Activated CD4-positive, alpha-beta T cell treated with anti-CD3 and anti-CD28 coated beads, Interleukin-2, amount 10 ng/mL, durations not matched to agents 7 days and 5 days (primary cell): ENCODE measurements at regions not wholly inside any gene's neighbourhood (a gene's known extent, or its start where the extent isn't known, plus 50 kb on each side); places are given as distances from the start of the nearest gene placed in this dataset.

Experiments
- CTCF ChIA-PET: fragments of 350-600 bp; sonication (Branson Sonifier 250); formaldehyde crosslinking; loops from one replicate; lab custom pipeline; 2021; ENCODE audit warnings: antibody characterized with exemption; lab: Charles Lee
- POLR2A ChIA-PET: fragments of 350-600 bp; sonication (Branson Sonifier 250); formaldehyde crosslinking; loops from one replicate; lab custom pipeline; 2021; ENCODE audit warnings: antibody characterized with exemption; lab: Charles Lee
- DNase-seq: peaks from one replicate; pipeline ENCODE4 v3.0.0-alpha.2; 2020
- H3K27ac Mint-ChIP-seq: one replicate; pipeline ENCODE4 v1.8.0; 2021; ENCODE audit warnings: mild to moderate bottlenecking, moderate library complexity, mixed read lengths
- H3K27me3 Mint-ChIP-seq: one replicate; pipeline ENCODE4 v1.8.0; 2021; ENCODE audit warnings: mixed read lengths
- H3K36me3 Mint-ChIP-seq: one replicate; pipeline ENCODE4 v1.8.0; 2021; ENCODE audit warnings: low read depth, mixed read lengths
- H3K4me1 Mint-ChIP-seq: one replicate; pipeline ENCODE4 v1.8.0; 2021; ENCODE audit warnings: mixed read lengths
- H3K4me3 Mint-ChIP-seq: one replicate; pipeline ENCODE4 v1.8.0; 2021; ENCODE audit warnings: mild to moderate bottlenecking, moderate library complexity, mixed read lengths
- H3K9me3 Mint-ChIP-seq: one replicate; pipeline ENCODE4 v1.8.0; 2021; ENCODE audit warnings: mixed read lengths

DNA sequence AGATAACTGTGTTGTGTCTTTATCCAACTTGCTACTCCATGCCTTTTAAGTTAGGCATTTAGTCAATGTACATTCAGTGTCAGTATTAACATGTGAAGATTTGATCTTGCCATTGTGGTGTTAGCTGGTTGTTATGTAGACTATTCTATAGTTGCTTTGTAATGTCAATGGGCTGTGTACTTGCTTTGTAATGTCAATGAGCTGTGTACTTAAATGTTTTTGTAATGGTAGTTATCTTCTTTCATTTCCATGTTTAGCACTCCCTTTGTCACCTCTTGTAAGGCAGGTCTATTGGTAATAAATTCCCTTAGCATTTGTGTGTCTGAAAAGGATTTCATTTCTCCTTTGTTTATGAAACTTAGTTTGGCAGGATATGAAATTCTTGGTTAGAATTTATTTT is 53.4 kb downstream of the MC4R start:
- H3K4me3 Mint-ChIP-seq, result no peak overlapping the region
- ChIA-PET POLR2A (no interaction called here), CTCF (no interaction called here)
- H3K27me3 Mint-ChIP-seq, result no peaks in the 10 kb centered on the region
- H3K4me1 Mint-ChIP-seq, result no peaks in the 10 kb centered on the region
- H3K36me3 Mint-ChIP-seq, result no peaks in the 10 kb centered on the region
- no peak overlapping the region for H3K27ac Mint-ChIP-seq
- H3K9me3 Mint-ChIP-seq, result peaks cover 3% of the 10 kb centered on the region
- DNase-seq, result no peak

DNA sequence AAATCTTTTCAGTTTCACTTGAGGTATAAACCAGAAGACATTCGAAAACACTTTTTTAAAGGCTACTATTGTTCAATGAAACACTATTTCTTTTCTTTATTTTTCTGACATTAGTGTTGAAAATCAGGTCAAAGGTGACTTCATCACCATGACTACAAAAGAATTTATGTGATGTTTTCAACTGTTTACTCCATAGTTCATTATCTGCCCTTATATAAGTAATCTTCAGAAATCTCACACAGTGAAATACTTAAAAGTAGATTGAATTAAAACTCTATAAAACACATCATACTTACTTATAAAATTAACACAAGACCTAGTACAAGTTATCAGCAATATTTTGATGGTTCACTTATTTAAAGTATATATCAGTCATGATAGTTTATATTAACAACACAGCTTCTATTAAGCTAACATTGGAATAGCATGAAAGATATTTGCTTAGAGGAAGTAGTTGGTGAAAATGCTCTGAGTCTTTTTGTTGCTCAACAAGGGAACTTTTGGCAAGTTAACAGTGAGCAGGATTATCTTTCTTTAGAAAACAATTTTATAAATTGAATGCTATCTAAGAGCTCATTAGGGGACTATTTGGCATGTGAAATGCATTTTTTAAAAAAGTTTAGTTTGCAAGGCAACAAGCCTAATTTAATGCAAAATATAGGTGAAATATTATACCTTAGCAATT is 60.8 kb downstream of the MC4R start:
- H3K36me3 Mint-ChIP-seq, result no peaks in the 10 kb centered on the region
- POLR2A ChIA-PET, result no interaction called here
- H3K27ac Mint-ChIP-seq, result no peak overlapping the region
- H3K4me1 Mint-ChIP-seq, result no peaks in the 10 kb centered on the region
- H3K27me3 Mint-ChIP-seq, result no peaks in the 10 kb centered on the region
- CTCF ChIA-PET, result no interaction called here
- no peak overlapping the region for H3K4me3 Mint-ChIP-seq
- no peak for DNase-seq
- no peaks in the 10 kb centered on the region for H3K9me3 Mint-ChIP-seq

DNA sequence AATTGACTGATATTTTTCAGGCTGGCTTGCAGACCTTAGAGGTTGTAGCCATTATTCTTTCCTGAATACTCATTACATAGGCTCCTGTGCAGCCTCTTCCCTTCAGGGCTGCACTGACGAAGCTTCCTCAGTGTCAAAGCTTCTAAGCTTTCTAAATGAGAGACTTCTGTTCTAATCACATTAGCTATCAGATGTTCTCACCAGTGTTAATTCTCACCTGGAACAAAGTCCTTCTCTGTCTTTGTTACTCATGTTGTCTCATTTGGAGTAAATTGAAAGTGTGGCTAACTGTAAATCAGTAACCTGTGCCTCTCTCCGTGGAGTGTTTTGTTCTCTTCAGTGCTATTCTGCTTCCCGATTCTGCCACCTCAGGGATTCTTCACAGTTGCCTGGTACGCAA is 76.9 kb downstream of the MC4R start:
- Mint-ChIP-seq H3K27ac (no peak overlapping the region), H3K27me3 (no peaks in the 10 kb centered on the region), H3K4me1 (no peaks in the 10 kb centered on the region), H3K4me3 (no peak overlapping the region), H3K36me3 (no peaks in the 10 kb centered on the region), H3K9me3 (no peaks in the 10 kb centered on the region)
- ChIA-PET POLR2A (no interaction called here), CTCF (no interaction called here)
- no peak for DNase-seq

DNA sequence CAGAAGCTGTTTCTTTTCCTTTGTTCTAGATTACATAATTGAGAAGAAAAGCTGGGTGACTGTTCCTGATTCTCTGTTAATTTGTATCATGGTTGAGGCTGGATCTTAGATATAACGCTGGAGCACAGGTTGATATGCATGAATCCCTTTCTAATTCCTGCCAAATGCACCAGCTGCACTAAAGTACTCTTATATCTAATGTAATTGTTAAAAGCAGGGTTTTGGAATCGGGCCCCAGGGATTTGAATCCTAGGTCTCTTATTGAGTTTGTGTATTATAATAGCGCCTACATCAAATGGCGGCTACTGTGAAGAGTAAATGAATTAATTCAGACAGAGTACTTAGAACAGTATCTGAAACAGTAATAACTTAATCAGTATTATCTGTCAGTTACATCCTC is 80.4 kb downstream of the MC4R start:
- POLR2A ChIA-PET, result no interaction called here
- H3K4me3 Mint-ChIP-seq, result no peak overlapping the region
- H3K36me3 Mint-ChIP-seq, result no peaks in the 10 kb centered on the region
- H3K4me1 Mint-ChIP-seq, result no peaks in the 10 kb centered on the region
- H3K27me3 Mint-ChIP-seq, result no peaks in the 10 kb centered on the region
- CTCF ChIA-PET, result no interaction called here
- H3K9me3 Mint-ChIP-seq, result no peaks in the 10 kb centered on the region
- H3K27ac Mint-ChIP-seq, result no peak overlapping the region
- DNase-seq, result no peak

DNA sequence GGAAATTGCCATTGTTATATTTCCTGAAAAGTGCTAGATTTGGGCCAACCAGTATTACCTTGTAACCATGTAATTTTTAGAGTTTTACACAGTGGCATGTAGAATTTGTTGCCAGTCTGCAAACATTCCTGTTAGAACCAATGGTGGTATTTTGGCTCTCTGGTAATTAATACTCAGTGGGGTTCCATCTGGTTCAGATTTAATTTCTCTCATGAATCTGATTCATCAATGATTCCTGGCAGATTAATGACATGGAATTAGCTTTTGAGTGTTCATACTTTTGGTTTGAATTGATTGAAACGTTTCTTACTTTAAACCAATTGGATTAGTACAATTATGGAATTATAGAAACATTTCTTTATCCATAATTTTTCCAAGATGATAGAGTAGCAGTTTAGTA is 93.2 kb downstream of the MC4R start:
- Mint-ChIP-seq H3K27me3 (no peaks in the 10 kb centered on the region), H3K36me3 (no peaks in the 10 kb centered on the region), H3K4me1 (no peaks in the 10 kb centered on the region), H3K4me3 (no peak overlapping the region), H3K9me3 (no peaks in the 10 kb centered on the region), H3K27ac (no peak overlapping the region)
- ChIA-PET POLR2A (no interaction called here), CTCF (no interaction called here)
- no peak for DNase-seq

DNA sequence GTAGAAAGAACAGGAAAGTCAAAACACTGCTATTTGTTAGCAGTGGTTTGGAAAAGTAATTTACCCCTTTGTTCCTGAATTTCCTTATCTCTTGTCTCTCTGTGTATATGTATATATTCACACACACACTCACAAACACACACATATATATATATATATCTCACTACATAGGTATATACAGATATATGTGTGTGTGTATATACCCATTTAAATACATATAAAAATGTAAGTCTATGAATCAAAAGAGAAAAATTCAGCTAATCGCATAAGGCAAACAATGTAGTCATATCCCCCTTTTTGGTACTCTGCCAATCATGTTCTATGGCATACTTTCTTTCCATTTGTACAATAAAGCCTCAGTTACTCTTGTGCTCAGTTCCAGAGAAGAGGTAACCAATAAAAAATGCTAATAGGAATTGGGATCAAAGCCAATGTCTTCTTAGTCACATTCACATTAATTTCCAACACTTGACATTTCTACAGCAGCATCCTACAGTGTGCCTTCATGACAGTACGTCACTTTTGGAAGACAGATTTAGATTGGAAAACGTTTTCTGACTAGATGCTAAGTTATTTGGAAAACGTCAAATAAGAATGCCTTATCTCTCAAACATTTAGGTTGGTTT is 94.6 kb downstream of the MC4R start:
- Mint-ChIP-seq H3K27ac (no peak overlapping the region), H3K4me3 (no peak overlapping the region), H3K4me1 (no peaks in the 10 kb centered on the region), H3K36me3 (no peaks in the 10 kb centered on the region), H3K9me3 (no peaks in the 10 kb centered on the region), H3K27me3 (no peaks in the 10 kb centered on the region)
- no peak for DNase-seq
- CTCF ChIA-PET, result no interaction called here
- POLR2A ChIA-PET, result no interaction called here

DNA sequence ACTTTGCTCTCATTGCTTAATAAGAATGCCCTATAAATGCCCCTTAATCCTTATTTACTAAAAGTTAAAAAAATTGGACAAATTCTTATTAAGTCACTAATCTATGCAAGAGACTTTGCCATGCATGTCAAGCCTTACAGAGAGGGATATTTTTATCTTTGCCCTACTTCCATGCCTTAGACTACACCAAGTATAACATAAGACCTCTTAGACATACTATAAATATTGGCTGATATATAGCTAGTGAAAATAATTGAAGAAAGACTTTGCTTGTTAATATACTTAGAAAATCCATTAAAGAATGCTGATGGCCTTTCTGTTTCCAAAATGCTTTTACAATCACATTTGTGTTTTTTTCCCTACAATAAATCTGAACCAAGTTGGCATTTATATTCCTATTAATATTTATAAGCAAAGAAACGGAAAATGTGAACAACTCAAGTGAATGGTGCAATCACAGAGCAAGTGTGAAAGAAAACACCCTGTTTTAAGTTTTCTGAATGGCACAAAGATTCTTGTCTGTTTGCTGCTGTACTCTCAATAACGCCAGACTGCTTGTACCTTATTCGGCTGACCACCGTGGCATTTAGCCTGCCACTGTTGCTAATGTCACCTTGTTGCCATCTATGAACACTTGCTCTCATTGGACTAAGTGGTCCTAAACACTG is 105.0 kb downstream of the MC4R start:
- DNase-seq, result no peak
- no peaks in the 10 kb centered on the region for H3K9me3 Mint-ChIP-seq
- ChIA-PET CTCF (no interaction called here), POLR2A (no interaction called here)
- no peaks in the 10 kb centered on the region for H3K27me3 Mint-ChIP-seq
- no peak overlapping the region for H3K27ac Mint-ChIP-seq
- no peak overlapping the region for H3K4me3 Mint-ChIP-seq
- no peaks in the 10 kb centered on the region for H3K4me1 Mint-ChIP-seq
- no peaks in the 10 kb centered on the region for H3K36me3 Mint-ChIP-seq

DNA sequence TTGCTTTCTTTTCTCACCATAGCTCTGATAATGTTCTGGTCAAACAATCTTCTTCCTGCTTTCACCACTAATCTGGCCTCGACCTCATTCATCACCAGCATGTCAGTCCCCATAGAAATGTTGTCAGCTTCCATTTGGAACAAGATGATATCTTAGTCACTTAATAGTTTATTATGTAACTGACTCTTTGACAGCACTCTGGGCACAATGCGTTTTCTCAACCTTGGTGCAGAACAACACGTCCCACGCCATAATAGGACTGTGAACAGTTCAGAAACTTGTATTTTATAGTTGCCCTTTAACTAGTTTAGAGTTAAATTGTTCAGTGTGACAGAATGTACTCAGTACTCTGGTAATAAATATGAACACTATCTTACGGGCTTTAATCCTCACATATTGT is 106.0 kb downstream of the MC4R start:
- Mint-ChIP-seq H3K27ac (no peak overlapping the region), H3K27me3 (no peaks in the 10 kb centered on the region), H3K36me3 (no peaks in the 10 kb centered on the region), H3K4me3 (no peak overlapping the region), H3K9me3 (no peaks in the 10 kb centered on the region), H3K4me1 (no peaks in the 10 kb centered on the region)
- CTCF ChIA-PET, result interaction anchor here (0.6 kb wide), 2 partner anchors 24 to 804 kb away, joined by 5 read pairs; no protein-coding TSS in a partner anchor
- POLR2A ChIA-PET, result no interaction called here
- no peak for DNase-seq

DNA sequence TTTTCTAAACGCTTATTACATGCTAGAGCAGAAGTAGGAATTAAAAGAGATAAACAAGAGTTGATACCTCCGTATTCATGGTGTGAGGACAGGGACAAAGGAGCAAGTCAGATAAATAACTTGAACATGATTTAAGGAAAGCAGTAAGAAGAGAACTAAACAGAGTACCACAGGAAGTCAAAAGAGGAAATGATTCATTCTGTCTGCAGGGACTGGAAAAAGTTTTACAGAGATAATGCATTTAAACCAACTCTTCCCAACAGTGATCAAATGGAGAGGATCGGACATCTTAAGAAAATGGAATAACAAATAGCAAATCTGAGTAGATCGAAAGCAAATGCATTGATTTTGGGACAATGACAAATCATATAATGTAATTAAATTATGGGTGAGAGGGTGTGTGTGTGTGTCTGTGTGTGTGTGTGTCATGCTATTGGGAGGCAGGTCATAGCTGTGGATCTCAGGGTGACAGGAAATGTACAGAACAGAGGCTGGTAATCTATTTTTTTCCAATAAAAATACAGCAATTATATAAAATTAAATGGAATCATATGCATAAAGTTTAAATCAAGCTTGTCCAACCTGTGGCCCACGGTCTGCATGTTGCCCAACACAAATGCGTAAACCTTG is 113.4 kb downstream of the MC4R start:
- ChIA-PET POLR2A (no interaction called here), CTCF (no interaction called here)
- no peak overlapping the region for H3K27ac Mint-ChIP-seq
- no peaks in the 10 kb centered on the region for H3K27me3 Mint-ChIP-seq
- no peak for DNase-seq
- H3K4me1 Mint-ChIP-seq, result peaks cover 3% of the 10 kb centered on the region
- no peak overlapping the region for H3K4me3 Mint-ChIP-seq
- H3K36me3 Mint-ChIP-seq, result no peaks in the 10 kb centered on the region
- H3K9me3 Mint-ChIP-seq, result no peaks in the 10 kb centered on the region

DNA sequence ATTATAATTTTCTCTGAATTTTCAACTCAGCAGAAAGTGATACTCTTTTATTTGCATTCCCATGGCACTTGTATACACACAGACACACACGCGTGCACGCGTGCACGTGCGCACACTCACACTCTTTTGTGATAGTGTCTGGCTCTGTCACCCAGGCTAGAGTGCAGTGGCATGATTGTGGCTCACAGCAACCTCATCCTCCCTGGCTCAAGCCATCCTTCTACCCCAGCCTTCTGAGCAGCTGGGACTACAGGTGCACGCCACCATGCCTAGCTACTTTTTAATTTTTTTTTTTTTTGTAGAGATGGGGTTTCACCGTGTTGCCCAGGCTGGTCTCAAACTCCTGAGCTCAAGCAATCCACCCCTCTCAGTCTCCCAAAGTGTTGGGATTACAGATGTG is 123.2 kb downstream of the MC4R start:
- Mint-ChIP-seq H3K9me3 (no peaks in the 10 kb centered on the region), H3K4me1 (no peaks in the 10 kb centered on the region), H3K27ac (no peak overlapping the region), H3K27me3 (no peaks in the 10 kb centered on the region), H3K36me3 (no peaks in the 10 kb centered on the region), H3K4me3 (no peak overlapping the region)
- no peak for DNase-seq
- POLR2A ChIA-PET, result no interaction called here
- CTCF ChIA-PET, result no interaction called here

DNA sequence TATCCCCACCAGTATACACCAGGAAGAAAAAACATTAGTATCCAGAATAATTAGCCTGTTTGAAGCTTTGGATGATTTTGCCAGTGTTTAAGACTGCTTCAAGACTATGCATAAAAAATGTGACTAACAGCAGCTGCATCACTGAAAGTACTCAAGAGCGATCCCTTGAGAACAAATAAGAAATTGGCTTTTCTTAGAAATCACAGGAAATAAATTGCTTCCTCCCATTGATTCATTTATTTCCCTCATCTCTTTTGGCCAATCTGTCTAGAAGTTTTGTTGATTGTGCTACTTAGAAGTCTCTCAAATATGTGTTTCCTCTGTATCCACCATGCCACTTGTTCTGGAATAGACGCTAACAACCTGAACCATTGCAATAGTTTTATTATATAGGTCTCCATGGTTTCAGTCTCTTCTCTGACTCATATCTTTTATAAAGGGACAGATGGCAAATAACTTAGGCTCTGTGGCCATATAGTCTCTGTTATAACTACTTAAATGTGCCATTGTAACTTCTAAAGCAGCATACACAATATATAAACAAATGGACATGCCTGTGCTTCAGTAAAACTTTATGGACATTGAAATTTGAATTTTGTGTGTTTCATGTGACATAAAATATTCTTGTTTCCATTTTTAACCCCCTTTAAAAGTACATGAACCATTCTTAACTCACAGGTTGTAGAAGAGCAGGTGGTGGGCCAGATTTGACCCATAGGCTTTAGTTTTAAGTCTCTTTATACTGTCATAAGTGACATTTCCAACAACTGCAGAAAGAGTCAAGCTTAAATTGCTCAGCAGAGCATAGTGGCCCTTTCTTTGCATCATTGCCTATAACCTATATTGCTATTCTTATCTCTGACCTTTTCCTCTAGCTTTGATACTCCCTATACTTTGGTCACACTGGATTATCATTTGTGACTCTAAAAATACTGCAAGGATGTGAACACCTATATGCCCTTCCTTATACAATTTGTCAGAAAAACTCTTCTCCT is 123.9 kb downstream of the MC4R start:
- no peaks in the 10 kb centered on the region for H3K36me3 Mint-ChIP-seq
- POLR2A ChIA-PET, result no interaction called here
- no peak overlapping the region for H3K4me3 Mint-ChIP-seq

DNA sequence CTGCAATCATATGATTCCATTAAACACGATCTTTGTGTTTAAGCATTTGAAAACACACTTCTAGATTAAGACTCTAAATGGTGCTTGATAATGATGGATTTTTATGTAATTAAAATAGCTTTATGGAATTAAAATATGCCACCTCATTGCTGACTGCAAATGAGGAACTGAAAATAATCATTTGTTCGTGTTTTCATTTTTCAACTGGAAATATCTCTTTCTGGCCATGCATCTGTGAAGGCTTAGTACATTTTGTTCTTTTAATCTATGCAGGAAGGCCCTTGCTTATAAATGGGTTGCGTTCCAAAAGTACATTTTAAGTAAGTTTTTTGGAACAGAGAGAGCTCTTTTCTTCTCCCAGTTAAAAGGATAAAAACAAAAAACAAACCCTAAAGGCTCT is 125.5 kb downstream of the MC4R start:
- no peaks in the 10 kb centered on the region for H3K4me1 Mint-ChIP-seq
- no peaks in the 10 kb centered on the region for H3K36me3 Mint-ChIP-seq
- POLR2A ChIA-PET, result no interaction called here
- no peaks in the 10 kb centered on the region for H3K27me3 Mint-ChIP-seq
- no peak for DNase-seq
- CTCF ChIA-PET, result no interaction called here
- no peaks in the 10 kb centered on the region for H3K9me3 Mint-ChIP-seq
- no peak overlapping the region for H3K27ac Mint-ChIP-seq
- no peak overlapping the region for H3K4me3 Mint-ChIP-seq

More for the DNA sequence above, 123.9 kb downstream of the MC4R start:
- Mint-ChIP-seq H3K27ac (no peak overlapping the region), H3K27me3 (no peaks in the 10 kb centered on the region), H3K9me3 (no peaks in the 10 kb centered on the region), H3K4me1 (no peaks in the 10 kb centered on the region)
- no peak for DNase-seq
- CTCF ChIA-PET, result no interaction called here
